ENCODE measurements at regions not wholly inside any gene's neighbourhood (a gene's known extent, or its start where the extent isn't known, plus 50 kb on each side); places are given as distances from the start of the nearest gene placed in this dataset.

GRCh38 chr6:74768738-74769137 is 437.1 kb downstream of the COL12A1 start:
- TF ChIP-seq CTCF (IDR thresholded peaks at IDR 0.05; ENCODE audit: low read depth, low read length, poor library complexity, severe bottlenecking) (no peak), EZH2phosphoT487 (IDR thresholded peaks at IDR 0.05; ENCODE audit: borderline replicate concordance, low read length) (no peak)
